ENCODE measurements at regions not wholly inside any gene's neighbourhood (a gene's known extent, or its start where the extent isn't known, plus 50 kb on each side); places are given as distances from the start of the nearest gene placed in this dataset.

DNA sequence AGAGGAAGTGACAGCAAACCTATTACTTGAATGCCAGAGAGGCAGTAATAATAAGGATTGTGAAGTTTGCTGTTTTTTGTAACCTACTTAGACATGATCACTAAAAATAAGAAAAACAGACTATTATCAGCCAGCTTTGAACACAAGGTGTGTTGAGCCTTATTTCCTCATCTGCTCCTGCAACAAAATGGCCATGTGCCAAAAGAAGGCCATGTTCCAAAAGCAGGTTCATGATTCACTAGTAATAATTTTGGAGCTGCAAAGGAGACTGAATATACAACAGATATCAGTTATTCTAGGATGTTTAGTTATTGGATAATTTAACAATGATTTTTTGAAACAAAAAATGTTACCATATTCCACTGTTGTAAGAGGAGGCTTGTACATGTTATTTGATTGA lies 578.7 kb downstream of the SQOR start:
- no peak for TF ChIP-seq RAD21 (IDR thresholded peaks at IDR 0.05)
- TF ChIP-seq, protein P1, sequence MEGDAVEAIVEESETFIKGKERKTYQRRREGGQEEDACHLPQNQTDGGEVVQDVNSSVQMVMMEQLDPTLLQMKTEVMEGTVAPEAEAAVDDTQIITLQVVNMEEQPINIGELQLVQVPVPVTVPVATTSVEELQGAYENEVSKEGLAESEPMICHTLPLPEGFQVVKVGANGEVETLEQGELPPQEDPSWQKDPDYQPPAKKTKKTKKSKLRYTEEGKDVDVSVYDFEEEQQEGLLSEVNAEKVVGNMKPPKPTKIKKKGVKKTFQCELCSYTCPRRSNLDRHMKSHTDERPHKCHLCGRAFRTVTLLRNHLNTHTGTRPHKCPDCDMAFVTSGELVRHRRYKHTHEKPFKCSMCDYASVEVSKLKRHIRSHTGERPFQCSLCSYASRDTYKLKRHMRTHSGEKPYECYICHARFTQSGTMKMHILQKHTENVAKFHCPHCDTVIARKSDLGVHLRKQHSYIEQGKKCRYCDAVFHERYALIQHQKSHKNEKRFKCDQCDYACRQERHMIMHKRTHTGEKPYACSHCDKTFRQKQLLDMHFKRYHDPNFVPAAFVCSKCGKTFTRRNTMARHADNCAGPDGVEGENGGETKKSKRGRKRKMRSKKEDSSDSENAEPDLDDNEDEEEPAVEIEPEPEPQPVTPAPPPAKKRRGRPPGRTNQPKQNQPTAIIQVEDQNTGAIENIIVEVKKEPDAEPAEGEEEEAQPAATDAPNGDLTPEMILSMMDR (IDR thresholded peaks at IDR 0.05; ENCODE audit: low read depth, low read length, missing input control): no peak
- TF ChIP-seq YY1 (IDR thresholded peaks at IDR 0.05): no peak
- no peak for TF ChIP-seq GABPA (IDR thresholded peaks at IDR 0.05 in 1 of 2, conservative IDR thresholded peaks at IDR 0.05 in 1 of 2)
- TF ChIP-seq RXRA (IDR thresholded peaks at IDR 0.05): no peak
- no peak for TF ChIP-seq TAF1 (conservative IDR thresholded peaks at IDR 0.05)
- TF ChIP-seq, protein P2, sequence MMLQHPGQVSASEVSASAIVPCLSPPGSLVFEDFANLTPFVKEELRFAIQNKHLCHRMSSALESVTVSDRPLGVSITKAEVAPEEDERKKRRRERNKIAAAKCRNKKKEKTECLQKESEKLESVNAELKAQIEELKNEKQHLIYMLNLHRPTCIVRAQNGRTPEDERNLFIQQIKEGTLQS (IDR thresholded peaks at IDR 0.05): no peak
- TF ChIP-seq, protein P3, sequence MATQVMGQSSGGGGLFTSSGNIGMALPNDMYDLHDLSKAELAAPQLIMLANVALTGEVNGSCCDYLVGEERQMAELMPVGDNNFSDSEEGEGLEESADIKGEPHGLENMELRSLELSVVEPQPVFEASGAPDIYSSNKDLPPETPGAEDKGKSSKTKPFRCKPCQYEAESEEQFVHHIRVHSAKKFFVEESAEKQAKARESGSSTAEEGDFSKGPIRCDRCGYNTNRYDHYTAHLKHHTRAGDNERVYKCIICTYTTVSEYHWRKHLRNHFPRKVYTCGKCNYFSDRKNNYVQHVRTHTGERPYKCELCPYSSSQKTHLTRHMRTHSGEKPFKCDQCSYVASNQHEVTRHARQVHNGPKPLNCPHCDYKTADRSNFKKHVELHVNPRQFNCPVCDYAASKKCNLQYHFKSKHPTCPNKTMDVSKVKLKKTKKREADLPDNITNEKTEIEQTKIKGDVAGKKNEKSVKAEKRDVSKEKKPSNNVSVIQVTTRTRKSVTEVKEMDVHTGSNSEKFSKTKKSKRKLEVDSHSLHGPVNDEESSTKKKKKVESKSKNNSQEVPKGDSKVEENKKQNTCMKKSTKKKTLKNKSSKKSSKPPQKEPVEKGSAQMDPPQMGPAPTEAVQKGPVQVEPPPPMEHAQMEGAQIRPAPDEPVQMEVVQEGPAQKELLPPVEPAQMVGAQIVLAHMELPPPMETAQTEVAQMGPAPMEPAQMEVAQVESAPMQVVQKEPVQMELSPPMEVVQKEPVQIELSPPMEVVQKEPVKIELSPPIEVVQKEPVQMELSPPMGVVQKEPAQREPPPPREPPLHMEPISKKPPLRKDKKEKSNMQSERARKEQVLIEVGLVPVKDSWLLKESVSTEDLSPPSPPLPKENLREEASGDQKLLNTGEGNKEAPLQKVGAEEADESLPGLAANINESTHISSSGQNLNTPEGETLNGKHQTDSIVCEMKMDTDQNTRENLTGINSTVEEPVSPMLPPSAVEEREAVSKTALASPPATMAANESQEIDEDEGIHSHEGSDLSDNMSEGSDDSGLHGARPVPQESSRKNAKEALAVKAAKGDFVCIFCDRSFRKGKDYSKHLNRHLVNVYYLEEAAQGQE (IDR thresholded peaks at IDR 0.05): no peak
